ENCODE measurements at regions not wholly inside any gene's neighbourhood (a gene's known extent, or its start where the extent isn't known, plus 50 kb on each side); places are given as distances from the start of the nearest gene placed in this dataset.
"Not testable (repeated sequence)": the region's sequence is repeated elsewhere in the genome, so short reads cannot be mapped to it uniquely, and the experiment has no call there.

GRCh38 chr1:82391712-82392111 is 591.0 kb downstream of the ADGRL2 start:
- ATAC-seq, result no peak
- DNase-seq, result no peak
- intact Hi-C loops (cut with micrococcal nuclease), result no loop called here

- no peak for ATAC-seq
- intact Hi-C loops (cut with micrococcal nuclease), result no loop called here
- DNase-seq, result no peak
These were observed 589.9 kb downstream of the ADGRL2 start for GRCh38 chr1:82390627-82391026.

- no peak for ATAC-seq
- intact Hi-C loops (cut with micrococcal nuclease), result no loop called here
- DNase-seq, result no peak
These were observed 587.9 kb downstream of the ADGRL2 start for GRCh38 chr1:82388679-82389078.

- no peak for ATAC-seq
- no peak for DNase-seq
- intact Hi-C loops (cut with micrococcal nuclease), result no loop called here
These were observed 586.3 kb downstream of the ADGRL2 start for GRCh38 chr1:82387012-82387366.

- ATAC-seq (no peak), DNase-seq (no peak)
- intact Hi-C loops (cut with micrococcal nuclease), result no loop called here
These were observed 585.8 kb downstream of the ADGRL2 start for GRCh38 chr1:82386365-82387011.

GRCh38 chr1:82384776-82385175 is 584.0 kb downstream of the ADGRL2 start:
- ATAC-seq (no peak), DNase-seq (no peak)
- intact Hi-C loops (cut with micrococcal nuclease), result no loop called here

GRCh38 chr1:82377201-82377884 is 576.6 kb downstream of the ADGRL2 start:
- intact Hi-C loops (cut with micrococcal nuclease), result no loop called here
- ATAC-seq (no peak), DNase-seq (no peak)

GRCh38 chr1:82373710-82374109 is 573.0 kb downstream of the ADGRL2 start:
- intact Hi-C loops (cut with micrococcal nuclease), result no loop called here
- no peak for ATAC-seq

GRCh38 chr1:82371844-82372498 is 571.2 kb downstream of the ADGRL2 start:
- ATAC-seq (no peak), DNase-seq (no peak)
- intact Hi-C loops (cut with micrococcal nuclease), result no loop called here

More at GRCh38 chr1:82373710-82374109, 573.0 kb downstream of the ADGRL2 start:
- DNase-seq, result no peak

GRCh38 chr1:82367456-82367855 is 566.7 kb downstream of the ADGRL2 start:
- intact Hi-C loops (cut with micrococcal nuclease), result no loop called here
- ATAC-seq, result no peak

GRCh38 chr1:82366689-82367088 is 566.0 kb downstream of the ADGRL2 start:
- ATAC-seq, result no peak
- DNase-seq, result no peak
- intact Hi-C loops (cut with micrococcal nuclease), result no loop called here

More at GRCh38 chr1:82367456-82367855, 566.7 kb downstream of the ADGRL2 start:
- DNase-seq, result no peak

- DNase-seq; intact Hi-C loops (cut with micrococcal nuclease); ATAC-seq: not testable (repeated sequence)
These were observed 558.8 kb downstream of the ADGRL2 start for GRCh38 chr1:82359541-82359940.

GRCh38 chr1:82358706-82359105 is 558.0 kb downstream of the ADGRL2 start:
- ATAC-seq; DNase-seq; intact Hi-C loops (cut with micrococcal nuclease): not testable (repeated sequence)

GRCh38 chr1:82354546-82354945 is 553.8 kb downstream of the ADGRL2 start:
- DNase-seq; ATAC-seq; intact Hi-C loops (cut with micrococcal nuclease): not testable (repeated sequence)

GRCh38 chr1:82348487-82348886 is 547.8 kb downstream of the ADGRL2 start:
- ATAC-seq, result no peak
- intact Hi-C loops (cut with micrococcal nuclease), result no loop called here
- no peak for DNase-seq

GRCh38 chr1:82346141-82346540 is 545.4 kb downstream of the ADGRL2 start:
- intact Hi-C loops (cut with micrococcal nuclease), result no loop called here
- no peak for DNase-seq
- peak; percentile 48 for ATAC-seq

GRCh38 chr1:82343381-82343780 is 542.6 kb downstream of the ADGRL2 start:
- no peak for DNase-seq
- ATAC-seq, result no peak
- intact Hi-C loops (cut with micrococcal nuclease), result no loop called here

GRCh38 chr1:82337635-82338034 is 536.9 kb downstream of the ADGRL2 start:
- ATAC-seq, result no peak
- intact Hi-C loops (cut with micrococcal nuclease), result no loop called here
- DNase-seq, result no peak

GRCh38 chr1:82330330-82330729 is 529.6 kb downstream of the ADGRL2 start:
- ATAC-seq, result no peak
- intact Hi-C loops (cut with micrococcal nuclease), result no loop called here
- no peak for DNase-seq

- DNase-seq, result no peak
- intact Hi-C loops (cut with micrococcal nuclease), result no loop called here
- ATAC-seq, result no peak
These were observed 528.5 kb downstream of the ADGRL2 start for GRCh38 chr1:82329226-82329625.
